ENCODE measurements at regions not wholly inside any gene's neighbourhood (a gene's known extent, or its start where the extent isn't known, plus 50 kb on each side); places are given as distances from the start of the nearest gene placed in this dataset.

DNA sequence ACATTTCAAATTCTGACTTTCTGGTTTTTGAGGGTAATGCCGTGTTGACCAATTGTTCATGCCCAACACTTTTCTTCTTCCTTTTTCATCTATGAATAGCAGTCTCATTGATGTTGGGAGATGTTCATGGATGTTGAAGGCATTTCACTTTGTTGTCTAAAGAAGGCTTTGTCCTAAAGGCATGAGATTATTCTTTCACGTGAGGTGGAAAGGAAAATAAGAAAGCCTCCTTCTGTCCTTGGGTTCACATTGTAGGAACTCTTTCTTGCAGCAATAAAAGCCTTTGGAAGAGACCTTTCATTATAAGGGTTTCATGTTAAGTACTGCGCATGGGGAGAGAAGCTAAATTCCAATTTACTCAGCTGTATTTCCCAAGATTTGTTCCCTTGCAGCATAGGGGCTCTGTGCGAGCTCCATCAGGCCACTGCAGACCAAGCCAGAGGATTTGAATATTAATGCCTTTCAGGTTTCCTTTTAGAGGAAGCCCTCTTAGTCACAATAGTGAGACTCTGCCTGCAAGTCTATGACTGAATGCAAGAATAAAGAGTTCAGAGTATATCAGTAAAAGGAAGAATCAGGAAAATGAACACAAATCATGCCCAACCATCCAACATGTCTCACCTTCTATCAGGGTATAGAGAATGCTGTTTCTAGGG is 274.6 kb downstream of the TMEM38B start:
- no peak overlapping the region for H3K9ac ChIP-seq (ENCODE audit: insufficient read length)

DNA sequence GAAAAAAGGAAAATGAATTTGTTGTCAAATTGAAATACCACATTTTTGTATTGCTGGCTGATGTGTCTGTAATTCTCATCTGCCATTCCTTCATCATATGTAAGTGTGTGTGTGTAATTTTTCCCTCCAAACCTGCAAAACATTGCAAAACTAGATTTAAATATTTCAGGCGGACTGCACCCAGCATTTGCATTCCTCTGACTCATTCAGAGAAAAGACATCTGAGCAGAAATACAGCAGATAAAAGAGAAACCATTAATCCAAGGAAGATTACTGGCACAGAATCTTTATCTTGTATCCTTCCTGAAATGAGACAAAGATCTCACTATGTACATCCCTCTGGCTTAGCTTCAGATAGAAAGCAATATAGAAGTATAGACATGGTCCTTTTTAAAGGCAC is 275.3 kb downstream of the TMEM38B start:
- Histone ChIP-seq H3K9ac (ENCODE audit: insufficient read length) (no peak overlapping the region), H3K36me3 (ENCODE audit: insufficient read depth, low read length) (no peaks in the 10 kb centered on the region), H3K4me3 (no peak overlapping the region), H3K27ac (no peak overlapping the region), H3K9me3 (ENCODE audit: low read depth, low read length) (no peaks in the 10 kb centered on the region)
- no peak for DNase-seq (ENCODE audit: low read depth, low spot score)
- TF ChIP-seq EZH2 (IDR thresholded peaks at IDR 0.05) (no peak), FOXP2 (optimal IDR thresholded peaks at IDR 0.05; ENCODE audit: control extremely low read depth, extremely low read length, insufficient read depth) (no peak), POLR2AphosphoS5 (IDR thresholded peaks at IDR 0.05; ENCODE audit: borderline replicate concordance, low read depth, low read length) (no peak)

More for the DNA sequence above, 274.6 kb downstream of the TMEM38B start:
- DNase-seq (ENCODE audit: low read depth, low spot score): no peak
- H3K4me3 ChIP-seq: no peak overlapping the region
- no peaks in the 10 kb centered on the region for H3K36me3 ChIP-seq (ENCODE audit: insufficient read depth, low read length)
- no peak for TF ChIP-seq FOXP2 (optimal IDR thresholded peaks at IDR 0.05; ENCODE audit: control extremely low read depth, extremely low read length, insufficient read depth)
- no peak overlapping the region for H3K27ac ChIP-seq
- H3K9me3 ChIP-seq (ENCODE audit: low read depth, low read length): no peaks in the 10 kb centered on the region

DNA sequence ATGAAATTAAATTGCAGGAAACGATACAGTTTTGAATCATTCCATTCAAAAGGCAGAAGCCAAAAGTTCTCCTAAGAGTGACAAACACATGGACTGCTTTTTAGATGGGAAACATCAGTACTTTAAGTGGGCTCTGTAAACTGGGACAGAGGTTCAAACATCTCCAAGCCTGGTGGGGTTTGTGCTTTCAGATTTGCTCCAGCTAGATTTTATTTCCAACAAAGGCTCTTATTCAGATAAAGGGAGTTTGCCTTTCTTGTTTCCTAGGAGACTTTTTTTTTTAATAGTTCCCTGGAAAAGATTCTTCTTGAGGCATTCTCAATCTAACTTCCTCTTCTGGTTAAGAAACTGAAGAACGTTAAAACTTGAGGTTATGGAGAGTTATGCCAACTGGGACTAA is 277.6 kb downstream of the TMEM38B start:
- DNase-seq (ENCODE audit: low read depth, low spot score): no peak
- H3K36me3 ChIP-seq (ENCODE audit: insufficient read depth, low read length): no peaks in the 10 kb centered on the region
- H3K27ac ChIP-seq: no peak overlapping the region
- TF ChIP-seq FOXP2 (optimal IDR thresholded peaks at IDR 0.05; ENCODE audit: control extremely low read depth, extremely low read length, insufficient read depth) (no peak), POLR2AphosphoS5 (IDR thresholded peaks at IDR 0.05; ENCODE audit: borderline replicate concordance, low read depth, low read length) (no peak), EZH2 (IDR thresholded peaks at IDR 0.05) (no peak)
- H3K9ac ChIP-seq (ENCODE audit: insufficient read length): no peak overlapping the region
- no peak overlapping the region for H3K4me3 ChIP-seq
- H3K9me3 ChIP-seq (ENCODE audit: low read depth, low read length): no peaks in the 10 kb centered on the region

DNA sequence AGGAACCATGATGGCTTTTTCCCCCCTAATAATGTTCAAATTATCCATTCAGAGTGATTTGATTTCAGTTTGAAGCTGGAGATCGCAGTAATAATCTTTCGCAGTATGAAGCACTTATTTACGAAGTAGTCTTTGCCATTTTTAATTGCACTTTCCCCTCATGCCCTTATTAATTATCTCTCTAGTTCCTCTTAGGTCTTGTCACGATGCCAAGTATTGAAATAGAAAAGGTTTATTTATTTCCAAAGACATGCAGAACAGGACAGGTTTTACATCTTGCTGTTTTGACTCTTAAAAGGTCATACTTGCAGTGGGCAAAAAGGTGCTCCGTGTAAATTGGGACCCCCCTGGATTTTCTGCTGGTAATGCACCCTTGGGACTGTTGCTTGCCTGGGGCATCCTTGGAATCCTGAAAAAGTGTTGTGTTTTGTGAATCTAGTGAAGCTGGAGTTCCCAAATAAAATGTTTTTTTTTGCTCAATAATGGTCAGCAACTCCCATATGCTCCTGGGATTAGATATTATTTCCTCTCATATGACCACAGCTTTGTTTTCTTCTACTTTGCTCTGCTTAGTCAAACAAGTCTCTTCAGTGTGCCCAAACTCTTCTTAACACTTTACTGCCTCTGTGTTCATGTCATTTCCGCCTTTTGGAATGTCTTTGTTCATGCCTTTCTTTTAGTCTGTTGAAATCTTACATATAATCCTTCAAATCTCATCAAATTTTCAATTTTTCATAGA is 278.3 kb downstream of the TMEM38B start:
- H3K9me3 ChIP-seq (ENCODE audit: low read depth, low read length): no peaks in the 10 kb centered on the region
- TF ChIP-seq POLR2AphosphoS5 (IDR thresholded peaks at IDR 0.05; ENCODE audit: borderline replicate concordance, low read depth, low read length) (no peak), EZH2 (IDR thresholded peaks at IDR 0.05) (no peak), FOXP2 (optimal IDR thresholded peaks at IDR 0.05; ENCODE audit: control extremely low read depth, extremely low read length, insufficient read depth) (no peak)
- no peak overlapping the region for H3K9ac ChIP-seq (ENCODE audit: insufficient read length)
- no peak for DNase-seq (ENCODE audit: low read depth, low spot score)
- no peak overlapping the region for H3K27ac ChIP-seq
- H3K36me3 ChIP-seq (ENCODE audit: insufficient read depth, low read length): no peaks in the 10 kb centered on the region
- H3K4me3 ChIP-seq: no peak overlapping the region

DNA sequence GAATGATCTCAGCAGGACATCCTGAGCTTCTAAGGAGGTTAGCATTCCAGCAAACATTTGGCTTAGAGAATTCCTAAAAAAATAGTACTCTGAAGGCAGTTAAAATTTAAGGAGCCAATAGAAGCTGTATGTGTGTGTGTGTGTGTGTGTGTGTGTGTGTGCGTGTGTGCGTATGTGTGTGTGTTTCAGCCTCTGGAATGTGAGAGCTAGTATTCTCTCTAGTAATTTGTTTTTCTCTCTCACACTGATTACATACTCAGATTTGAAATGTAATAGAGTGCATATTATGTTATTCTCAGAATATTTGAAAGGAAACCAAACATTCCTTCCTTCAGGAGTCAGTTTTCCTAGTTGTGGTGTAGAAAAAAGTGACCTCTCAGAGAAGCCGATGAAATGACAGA is 279.6 kb downstream of the TMEM38B start:
- DNase-seq (ENCODE audit: low read depth, low spot score): no peak
- H3K4me3 ChIP-seq: no peak overlapping the region
- H3K9ac ChIP-seq (ENCODE audit: insufficient read length): no peak overlapping the region
- H3K36me3 ChIP-seq (ENCODE audit: insufficient read depth, low read length): no peaks in the 10 kb centered on the region
- no peaks in the 10 kb centered on the region for H3K9me3 ChIP-seq (ENCODE audit: low read depth, low read length)
- H3K27ac ChIP-seq: no peak overlapping the region
- no peak for TF ChIP-seq POLR2AphosphoS5 (IDR thresholded peaks at IDR 0.05; ENCODE audit: borderline replicate concordance, low read depth, low read length)
- TF ChIP-seq FOXP2 (optimal IDR thresholded peaks at IDR 0.05; ENCODE audit: control extremely low read depth, extremely low read length, insufficient read depth): no peak
- TF ChIP-seq EZH2 (IDR thresholded peaks at IDR 0.05): no peak

DNA sequence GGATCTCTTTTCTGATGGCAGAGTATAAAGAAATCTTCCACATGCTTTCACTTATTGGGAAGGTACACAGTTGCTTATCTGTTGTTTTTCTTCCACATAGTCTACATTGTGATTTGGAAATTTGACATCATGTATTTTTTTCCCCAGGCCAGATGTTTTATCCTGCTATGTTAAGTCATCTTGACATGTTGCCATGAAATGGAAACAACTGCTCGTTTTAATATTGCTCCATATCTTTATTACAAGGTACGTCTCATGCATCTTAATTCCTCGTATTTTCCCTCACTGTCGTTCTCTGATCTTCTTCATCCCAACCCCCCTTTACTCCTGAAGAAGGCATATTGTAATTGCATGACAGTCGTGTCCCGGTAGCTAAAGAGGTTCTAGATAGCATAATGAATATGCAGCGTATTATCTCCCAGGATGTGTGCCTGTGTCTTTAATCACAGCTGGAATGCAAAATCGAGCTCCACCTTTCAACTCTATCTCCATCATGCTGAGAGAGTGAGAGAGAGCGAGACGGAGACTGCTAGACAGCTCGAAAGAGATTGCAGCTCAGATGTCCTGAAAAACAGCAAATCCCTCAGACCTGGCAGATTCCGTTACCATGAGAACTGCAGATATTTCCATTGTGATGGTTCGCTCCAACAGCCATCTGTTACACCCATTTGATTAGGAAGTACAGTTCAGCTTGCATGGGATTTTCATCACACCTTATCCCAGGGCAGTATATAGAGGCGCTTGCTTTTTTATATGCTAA is 281.7 kb downstream of the TMEM38B start:
- no peak overlapping the region for H3K27ac ChIP-seq
- no peaks in the 10 kb centered on the region for H3K9me3 ChIP-seq (ENCODE audit: low read depth, low read length)
- H3K9ac ChIP-seq (ENCODE audit: insufficient read length): no peak overlapping the region
- no peak for TF ChIP-seq POLR2AphosphoS5 (IDR thresholded peaks at IDR 0.05; ENCODE audit: borderline replicate concordance, low read depth, low read length)
- no peak for TF ChIP-seq EZH2 (IDR thresholded peaks at IDR 0.05)
- TF ChIP-seq FOXP2 (optimal IDR thresholded peaks at IDR 0.05; ENCODE audit: control extremely low read depth, extremely low read length, insufficient read depth): no peak
- no peak for DNase-seq (ENCODE audit: low read depth, low spot score)
- no peak overlapping the region for H3K4me3 ChIP-seq
- no peaks in the 10 kb centered on the region for H3K36me3 ChIP-seq (ENCODE audit: insufficient read depth, low read length)

DNA sequence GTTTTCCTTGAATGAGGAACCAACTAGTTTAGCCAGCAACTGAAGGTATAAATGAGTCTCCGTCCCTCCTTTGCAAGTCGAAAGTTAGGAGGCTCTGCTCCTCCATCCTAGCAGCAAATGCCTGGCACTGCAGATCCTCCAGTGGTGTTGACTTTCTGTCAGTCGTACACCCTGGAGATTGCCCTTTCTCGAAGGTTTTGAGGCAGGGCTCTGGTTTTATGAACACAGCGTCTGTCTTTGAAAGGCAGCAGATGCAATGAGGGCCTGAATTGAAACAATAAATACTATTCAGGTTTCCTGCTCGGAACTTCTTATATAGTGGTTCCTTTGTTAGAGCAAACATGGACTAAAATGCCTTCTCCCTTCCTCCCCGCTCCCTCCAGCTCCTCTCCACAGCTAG is 284.0 kb downstream of the TMEM38B start:
- no peak for DNase-seq (ENCODE audit: low read depth, low spot score)
- H3K9ac ChIP-seq (ENCODE audit: insufficient read length): no peak overlapping the region
- H3K9me3 ChIP-seq (ENCODE audit: low read depth, low read length): no peaks in the 10 kb centered on the region
- H3K27ac ChIP-seq: no peak overlapping the region
- no peak for TF ChIP-seq EZH2 (IDR thresholded peaks at IDR 0.05)
- no peak for TF ChIP-seq FOXP2 (optimal IDR thresholded peaks at IDR 0.05; ENCODE audit: control extremely low read depth, extremely low read length, insufficient read depth)
- TF ChIP-seq POLR2AphosphoS5 (IDR thresholded peaks at IDR 0.05; ENCODE audit: borderline replicate concordance, low read depth, low read length): no peak
- no peaks in the 10 kb centered on the region for H3K36me3 ChIP-seq (ENCODE audit: insufficient read depth, low read length)
- H3K4me3 ChIP-seq: no peak overlapping the region

DNA sequence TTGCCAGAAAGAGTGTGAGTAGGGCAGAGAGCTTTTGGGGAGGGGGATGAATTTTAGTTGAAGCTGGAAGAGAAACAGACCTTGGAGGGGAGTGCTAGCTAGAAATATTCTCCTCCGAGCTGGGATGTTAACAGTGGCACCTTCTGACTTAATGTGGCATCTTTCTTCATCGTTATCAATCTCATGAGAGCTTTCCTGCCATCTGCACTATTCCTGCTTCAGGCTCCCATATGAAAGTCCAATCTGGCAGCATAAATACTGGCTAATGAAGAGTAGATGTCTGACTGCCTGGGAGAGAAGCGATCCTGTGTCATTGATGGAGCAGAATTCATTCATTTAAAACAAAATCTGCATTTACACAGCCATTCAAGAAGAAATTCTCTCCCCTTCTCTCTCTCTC is 284.5 kb downstream of the TMEM38B start:
- Histone ChIP-seq H3K9ac (ENCODE audit: insufficient read length) (no peak overlapping the region), H3K9me3 (ENCODE audit: low read depth, low read length) (no peaks in the 10 kb centered on the region), H3K36me3 (ENCODE audit: insufficient read depth, low read length) (no peaks in the 10 kb centered on the region), H3K4me3 (no peak overlapping the region), H3K27ac (no peak overlapping the region)
- DNase-seq (ENCODE audit: low read depth, low spot score): no peak
- no peak for TF ChIP-seq EZH2 (IDR thresholded peaks at IDR 0.05)
- TF ChIP-seq POLR2AphosphoS5 (IDR thresholded peaks at IDR 0.05; ENCODE audit: borderline replicate concordance, low read depth, low read length): no peak
- no peak for TF ChIP-seq FOXP2 (optimal IDR thresholded peaks at IDR 0.05; ENCODE audit: control extremely low read depth, extremely low read length, insufficient read depth)

All from SK-N-MC (cell line).